Keratinocyte (primary cell): ENCODE measurements at regions not wholly inside any gene's neighbourhood (a gene's known extent, or its start where the extent isn't known, plus 50 kb on each side); places are given as distances from the start of the nearest gene placed in this dataset.
A peak's percentile ranks its signal among the peaks of the same experiment; 100 is the strongest.

Experiments
- DNase-seq: peaks from one replicate; pipeline ENCODE4 v3.0.0-alpha.2; 2011; ENCODE audit warnings: low read depth, missing footprints, low spot score
- FAIRE-seq: peaks from 2 replicates; lab custom pipeline; 2011; peaks lifted over from hg19 to GRCh38; lab: Jason Lieb, UNC
- H2AFZ ChIP-seq: 2 replicates; pipeline ENCODE4 v1.6.0; 2012; ENCODE audit warnings: low read length, control low read depth, inconsistent platforms; ENCODE audit not compliant: control insufficient read depth
- H3K27ac ChIP-seq: 2 replicates; pipeline ENCODE4 v1.5.1; 2011; ENCODE audit warnings: low read length; ENCODE audit not compliant: control insufficient read depth, insufficient read depth
- H3K27me3 ChIP-seq: 3 replicates; pipeline ENCODE4 v1.6.0; 2011; ENCODE audit warnings: low read length; ENCODE audit not compliant: control insufficient read depth, insufficient read depth; ENCODE audit errors: extremely low read depth
- H3K36me3 ChIP-seq, 2 experiments: 2 replicates in 1 of 2; 3 replicates in 1 of 2; pipeline ENCODE4 v1.5.1; 2011; ENCODE audit warnings: low read length in 2 of 2, mild to moderate bottlenecking in 1 of 2; ENCODE audit not compliant: control insufficient read depth in 2 of 2, insufficient read depth in 2 of 2; ENCODE audit errors: extremely low read depth in 1 of 2
- H3K4me1 ChIP-seq: 3 replicates; pipeline ENCODE4 v1.5.1; 2011; ENCODE audit warnings: low read length; ENCODE audit not compliant: control insufficient read depth, insufficient read depth; ENCODE audit errors: extremely low read depth
- H3K4me2 ChIP-seq: 3 replicates; pipeline ENCODE4 v1.6.0; 2011; ENCODE audit warnings: low read depth, low read length; ENCODE audit not compliant: control insufficient read depth, insufficient read depth; ENCODE audit errors: extremely low read depth
- H3K4me3 ChIP-seq, 3 experiments: fragments of 200-600 bp in 1 of 3; sonication (generic) in 1 of 3; 2 replicates in 2 of 3; 3 replicates in 1 of 3; pipeline ENCODE4 v1.5.1; 2011 to 2016; ENCODE audit warnings: low read length in 3 of 3, mild to moderate bottlenecking in 3 of 3, control low read depth in 2 of 3, inconsistent platforms in 1 of 3, low read depth in 1 of 3, mixed read lengths in 1 of 3, mixed run types in 1 of 3, moderate library complexity in 1 of 3; ENCODE audit not compliant: control insufficient read depth in 2 of 3, insufficient read depth in 2 of 3; ENCODE audit errors: extremely low read depth in 1 of 3
- H3K79me2 ChIP-seq: 2 replicates; pipeline ENCODE4 v1.6.0; 2012; ENCODE audit warnings: low read length; ENCODE audit not compliant: control insufficient read depth, insufficient read depth
- H3K9ac ChIP-seq: 3 replicates; pipeline ENCODE4 v1.6.0; 2011; ENCODE audit warnings: low read length; ENCODE audit not compliant: control insufficient read depth, insufficient read depth; ENCODE audit errors: extremely low read depth
- H3K9me1 ChIP-seq: 3 replicates; pipeline ENCODE4 v1.6.0; 2011; ENCODE audit warnings: low read length; ENCODE audit not compliant: control insufficient read depth, insufficient read depth; ENCODE audit errors: extremely low read depth
- H3K9me3 ChIP-seq: 2 replicates; pipeline ENCODE4 v1.5.1; 2012; ENCODE audit warnings: low read depth, low read length; ENCODE audit not compliant: control insufficient read depth
- H4K20me1 ChIP-seq: 3 replicates; pipeline ENCODE4 v1.6.0; 2011; ENCODE audit warnings: low read length; ENCODE audit not compliant: control insufficient read depth, insufficient read depth; ENCODE audit errors: extremely low read depth
- EZH2 ChIP-seq: IDR thresholded peaks from one replicate; pipeline ENCODE4 v1.6.1; 2012; ENCODE audit warnings: inconsistent platforms, mild to moderate bottlenecking, low read length, moderate library complexity
- dilution Hi-C: fragments of 300-500 bp; cut with MboI; formaldehyde crosslinking; loops from one replicate; pipeline ENCODE4 v1.7.0; 2020; ENCODE audit warnings: low sequenced_read_pairs; ENCODE audit not compliant: extremely low pct_ligation_motif_present
- TF ChIP-seq, protein P1 (sequence below), 3 experiments: IDR thresholded peaks in 1 of 3; conservative IDR thresholded peaks in 1 of 3; optimal IDR thresholded peaks in 1 of 3; 2 replicates in 2 of 3; 3 replicates in 1 of 3; pipeline versions ENCODE3 to v1.5.1; 2011; ENCODE audit warnings: low read length in 3 of 3, mild to moderate bottlenecking in 3 of 3, moderate library complexity in 2 of 3, control low read depth in 1 of 3, inconsistent platforms in 1 of 3; ENCODE audit not compliant: insufficient read depth in 2 of 3; ENCODE audit errors: extremely low read depth in 1 of 3

DNA sequence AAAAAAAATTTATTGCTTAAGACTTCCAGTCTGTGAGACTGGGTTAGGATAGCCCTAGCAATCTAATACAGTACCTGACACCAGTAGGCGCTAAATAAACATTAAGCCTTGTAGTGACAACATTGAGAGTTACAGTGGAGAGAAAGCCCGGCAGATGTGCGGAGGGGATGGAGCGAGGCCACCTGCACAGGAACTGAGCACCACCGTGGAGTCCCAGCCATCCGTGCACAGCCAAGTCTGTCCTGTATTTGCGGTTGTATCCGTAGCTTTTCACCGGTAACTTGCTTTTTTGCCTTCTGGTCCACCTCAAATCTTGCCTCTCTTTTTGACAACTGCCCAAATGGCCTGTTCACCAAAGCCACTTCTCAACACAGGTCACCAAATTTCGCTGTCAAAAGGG is 260.1 kb downstream of the GPATCH2 start:
- DNase-seq, result no peak
- TF ChIP-seq EZH2, result no peak
- TF ChIP-seq, protein P1, sequence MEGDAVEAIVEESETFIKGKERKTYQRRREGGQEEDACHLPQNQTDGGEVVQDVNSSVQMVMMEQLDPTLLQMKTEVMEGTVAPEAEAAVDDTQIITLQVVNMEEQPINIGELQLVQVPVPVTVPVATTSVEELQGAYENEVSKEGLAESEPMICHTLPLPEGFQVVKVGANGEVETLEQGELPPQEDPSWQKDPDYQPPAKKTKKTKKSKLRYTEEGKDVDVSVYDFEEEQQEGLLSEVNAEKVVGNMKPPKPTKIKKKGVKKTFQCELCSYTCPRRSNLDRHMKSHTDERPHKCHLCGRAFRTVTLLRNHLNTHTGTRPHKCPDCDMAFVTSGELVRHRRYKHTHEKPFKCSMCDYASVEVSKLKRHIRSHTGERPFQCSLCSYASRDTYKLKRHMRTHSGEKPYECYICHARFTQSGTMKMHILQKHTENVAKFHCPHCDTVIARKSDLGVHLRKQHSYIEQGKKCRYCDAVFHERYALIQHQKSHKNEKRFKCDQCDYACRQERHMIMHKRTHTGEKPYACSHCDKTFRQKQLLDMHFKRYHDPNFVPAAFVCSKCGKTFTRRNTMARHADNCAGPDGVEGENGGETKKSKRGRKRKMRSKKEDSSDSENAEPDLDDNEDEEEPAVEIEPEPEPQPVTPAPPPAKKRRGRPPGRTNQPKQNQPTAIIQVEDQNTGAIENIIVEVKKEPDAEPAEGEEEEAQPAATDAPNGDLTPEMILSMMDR (optimal IDR thresholded peaks at IDR 0.05 in 1 of 3, IDR thresholded peaks at IDR 0.05 in 1 of 3, conservative IDR thresholded peaks at IDR 0.05 in 1 of 3; ENCODE audit: extremely low read depth in 1 of 3, insufficient read depth in 2 of 3, low read length in 3 of 3), result no peak
- no peak overlapping the region for H3K4me2 ChIP-seq
- H3K27ac ChIP-seq, result no peak overlapping the region
- H3K9me3 ChIP-seq, result no peaks in the 10 kb centered on the region
- H3K9me1 ChIP-seq, result no peaks in the 10 kb centered on the region
- dilution Hi-C loops, result no loop called here
- H3K27me3 ChIP-seq, result no peaks in the 10 kb centered on the region
- no peak overlapping the region for H3K9ac ChIP-seq
- FAIRE-seq, result no peak
- no peaks in the 10 kb centered on the region for H3K36me3 ChIP-seq
- peaks cover 8% of the 10 kb centered on the region for H3K4me1 ChIP-seq
- H2AFZ ChIP-seq, result no peak overlapping the region
- H4K20me1 ChIP-seq, result no peaks in the 10 kb centered on the region
- no peak overlapping the region for H3K4me3 ChIP-seq
- no peaks in the 10 kb centered on the region for H3K79me2 ChIP-seq

DNA sequence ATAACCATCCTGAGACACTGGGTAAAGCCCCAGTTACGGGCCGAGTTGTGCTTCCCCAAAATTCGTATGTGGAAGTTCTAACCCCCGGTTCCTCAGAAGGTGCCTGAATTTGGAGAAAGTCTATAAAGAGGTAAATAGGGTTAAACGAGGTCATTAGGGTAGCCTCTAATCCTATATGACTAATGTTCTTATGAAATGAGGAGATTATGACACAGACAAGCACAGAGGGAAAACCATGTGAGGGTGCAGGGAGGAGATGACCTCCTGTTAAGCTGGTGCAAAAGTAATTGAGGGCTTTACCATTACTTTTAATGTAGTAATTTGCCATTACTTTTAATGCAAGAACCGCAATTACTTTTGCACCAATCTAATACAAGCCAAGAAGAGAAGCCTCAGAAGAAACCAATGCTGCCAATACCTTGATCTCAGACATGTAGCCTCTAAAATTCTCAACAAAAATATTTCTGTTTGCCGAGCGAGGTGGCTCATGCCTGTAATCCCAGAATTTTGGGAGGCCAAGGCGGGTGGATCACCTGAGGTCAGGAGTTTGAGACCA is 260.8 kb downstream of the GPATCH2 start:
- dilution Hi-C loops, result no loop called here
- Histone ChIP-seq H3K4me3 (no peak overlapping the region), H3K9ac (no peak overlapping the region), H3K27me3 (no peaks in the 10 kb centered on the region), H3K27ac (no peak overlapping the region), H3K79me2 (no peaks in the 10 kb centered on the region), H4K20me1 (no peaks in the 10 kb centered on the region), H3K9me3 (no peaks in the 10 kb centered on the region), H2AFZ (peak overlapping the region; percentile 2), H3K4me2 (peak overlapping the region; percentile 76), H3K36me3 (no peaks in the 10 kb centered on the region), H3K9me1 (no peaks in the 10 kb centered on the region), H3K4me1 (peaks cover 8% of the 10 kb centered on the region)
- FAIRE-seq (no peak), DNase-seq (no peak)
- TF ChIP-seq, protein P1 (optimal IDR thresholded peaks at IDR 0.05 in 1 of 3, IDR thresholded peaks at IDR 0.05 in 1 of 3, conservative IDR thresholded peaks at IDR 0.05 in 1 of 3; ENCODE audit: extremely low read depth in 1 of 3, insufficient read depth in 2 of 3, low read length in 3 of 3), result no peak
- TF ChIP-seq EZH2, result no peak
